SK-N-SH (cell line): ENCODE measurements at regions not wholly inside any gene's neighbourhood (a gene's known extent, or its start where the extent isn't known, plus 50 kb on each side); places are given as distances from the start of the nearest gene placed in this dataset.

ENCODE experiments used
- CTCF ChIP-seq: fragments of 200-600 bp; sonication (generic); IDR thresholded peaks from 2 replicates; pipeline ENCODE4 v1.6.1; 2017; ENCODE audit warnings: antibody characterized with exemption, mild to moderate bottlenecking, moderate library complexity
- EP300 ChIP-seq, 2 experiments: IDR thresholded peaks; 2 replicates each; pipeline versions ENCODE4 v1.4.0 to v1.6.1; 2012; ENCODE audit warnings: borderline replicate concordance in 1 of 2, low read depth in 1 of 2, low read length in 1 of 2
- EZH2phosphoT487 ChIP-seq: fragments of 200-600 bp; sonication (generic); IDR thresholded peaks from 2 replicates; pipeline ENCODE4 v1.6.1; 2017; ENCODE audit warnings: low read depth, mixed run types, mild to moderate bottlenecking, antibody characterized with exemption, moderate library complexity, borderline replicate concordance
- JUND ChIP-seq: IDR thresholded peaks from 2 replicates; pipeline ENCODE4 v1.4.0; 2012
- MEF2A ChIP-seq: IDR thresholded peaks from 2 replicates; pipeline ENCODE4 v1.4.0; 2012; ENCODE audit warnings: low read depth, borderline replicate concordance

GRCh38 chr6:138034229-138034628 lies 73.0 kb downstream of the PERP start:
- TF ChIP-seq CTCF (no peak), JUND (no peak), EZH2phosphoT487 (no peak), EP300 (IDR thresholded peaks at IDR 0.05; ENCODE audit: borderline replicate concordance in 1 of 2, low read depth in 1 of 2, low read length in 1 of 2) (no peak), MEF2A (no peak)
